ENCODE measurements at regions not wholly inside any gene's neighbourhood (a gene's known extent, or its start where the extent isn't known, plus 50 kb on each side); places are given as distances from the start of the nearest gene placed in this dataset.

GRCh38 chr15:67009576-67010569 lies 55.5 kb upstream of the SMAD3 start:
- TF ChIP-seq GATA2 (IDR thresholded peaks at IDR 0.05; ENCODE audit: low read depth, low read length) (no peak), GATA3 (IDR thresholded peaks at IDR 0.05; ENCODE audit: low read depth, low read length) (no peak)

GRCh38 chr15:67010898-67011616 lies 54.3 kb upstream of the SMAD3 start:
- TF ChIP-seq GATA2 (IDR thresholded peaks at IDR 0.05; ENCODE audit: low read depth, low read length) (no peak), GATA3 (IDR thresholded peaks at IDR 0.05; ENCODE audit: low read depth, low read length) (no peak)

GRCh38 chr15:67011617-67012005 lies 53.8 kb upstream of the SMAD3 start:
- no peak for TF ChIP-seq GATA3 (IDR thresholded peaks at IDR 0.05; ENCODE audit: low read depth, low read length)
- no peak for TF ChIP-seq GATA2 (IDR thresholded peaks at IDR 0.05; ENCODE audit: low read depth, low read length)

GRCh38 chr15:67013696-67014095 lies 51.7 kb upstream of the SMAD3 start:
- TF ChIP-seq GATA3 (IDR thresholded peaks at IDR 0.05; ENCODE audit: low read depth, low read length) (no peak), GATA2 (IDR thresholded peaks at IDR 0.05; ENCODE audit: low read depth, low read length) (no peak)
